ENCODE measurements at regions not wholly inside any gene's neighbourhood (a gene's known extent, or its start where the extent isn't known, plus 50 kb on each side); places are given as distances from the start of the nearest gene placed in this dataset.
"Not testable (repeated sequence)": the region's sequence is repeated elsewhere in the genome, so short reads cannot be mapped to it uniquely, and the experiment has no call there.

- DNase-seq (ENCODE audit: low read depth), result no peak
- in situ Hi-C loops (cut with HindIII; ENCODE audit: low pct_unique_long_range_greater_than_20kb, low sequenced_read_pairs), result no loop called here
These were observed 262.8 kb downstream of the PTH2R start for GRCh38 chr2:208669394-208669793.

- in situ Hi-C loops (cut with HindIII; ENCODE audit: low pct_unique_long_range_greater_than_20kb, low sequenced_read_pairs), result no loop called here
These were observed 264.7 kb downstream of the PTH2R start for GRCh38 chr2:208671284-208671683.

GRCh38 chr2:208671886-208672680, 265.5 kb downstream of the PTH2R start:
- in situ Hi-C loops (cut with HindIII; ENCODE audit: low pct_unique_long_range_greater_than_20kb, low sequenced_read_pairs), result no loop called here
- no peak for DNase-seq (ENCODE audit: low read depth)

More at GRCh38 chr2:208671284-208671683, 264.7 kb downstream of the PTH2R start:
- no peak for DNase-seq (ENCODE audit: low read depth)

GRCh38 chr2:208673631-208674030, 267.0 kb downstream of the PTH2R start:
- no peak for DNase-seq (ENCODE audit: low read depth)
- in situ Hi-C loops (cut with HindIII; ENCODE audit: low pct_unique_long_range_greater_than_20kb, low sequenced_read_pairs), result no loop called here

GRCh38 chr2:208674919-208675318, 268.3 kb downstream of the PTH2R start:
- no peak for DNase-seq (ENCODE audit: low read depth)
- in situ Hi-C loops (cut with HindIII; ENCODE audit: low pct_unique_long_range_greater_than_20kb, low sequenced_read_pairs), result no loop called here

- in situ Hi-C loops (cut with HindIII; ENCODE audit: low pct_unique_long_range_greater_than_20kb, low sequenced_read_pairs); DNase-seq (ENCODE audit: low read depth): not testable (repeated sequence)
These were observed 279.3 kb downstream of the PTH2R start for GRCh38 chr2:208685929-208686328.

- DNase-seq (ENCODE audit: low read depth), result peak; percentile 21
- in situ Hi-C loops (cut with HindIII; ENCODE audit: low pct_unique_long_range_greater_than_20kb, low sequenced_read_pairs), result no loop called here
These were observed 280.1 kb downstream of the PTH2R start for GRCh38 chr2:208686665-208687064.

- in situ Hi-C loops (cut with HindIII; ENCODE audit: low pct_unique_long_range_greater_than_20kb, low sequenced_read_pairs); DNase-seq (ENCODE audit: low read depth): not testable (repeated sequence)
These were observed 281.1 kb downstream of the PTH2R start for GRCh38 chr2:208687720-208688119.

GRCh38 chr2:208698114-208698513, 291.5 kb downstream of the PTH2R start:
- no peak for DNase-seq (ENCODE audit: low read depth)
- in situ Hi-C loops (cut with HindIII; ENCODE audit: low pct_unique_long_range_greater_than_20kb, low sequenced_read_pairs), result no loop called here

- in situ Hi-C loops (cut with HindIII; ENCODE audit: low pct_unique_long_range_greater_than_20kb, low sequenced_read_pairs), result no loop called here
- no peak for DNase-seq (ENCODE audit: low read depth)
These were observed 301.9 kb downstream of the PTH2R start for GRCh38 chr2:208708486-208708885.

GRCh38 chr2:208711598-208711997, 305.0 kb downstream of the PTH2R start:
- DNase-seq (ENCODE audit: low read depth), result no peak
- in situ Hi-C loops (cut with HindIII; ENCODE audit: low pct_unique_long_range_greater_than_20kb, low sequenced_read_pairs), result no loop called here

GRCh38 chr2:208713066-208713745, 306.6 kb downstream of the PTH2R start:
- in situ Hi-C loops (cut with HindIII; ENCODE audit: low pct_unique_long_range_greater_than_20kb, low sequenced_read_pairs), result no loop called here
- DNase-seq (ENCODE audit: low read depth), result no peak

GRCh38 chr2:208718828-208719227, 312.2 kb downstream of the PTH2R start:
- DNase-seq (ENCODE audit: low read depth), result no peak
- in situ Hi-C loops (cut with HindIII; ENCODE audit: low pct_unique_long_range_greater_than_20kb, low sequenced_read_pairs), result no loop called here

GRCh38 chr2:208722731-208723130, 316.1 kb downstream of the PTH2R start:
- in situ Hi-C loops (cut with HindIII; ENCODE audit: low pct_unique_long_range_greater_than_20kb, low sequenced_read_pairs), result no loop called here
- DNase-seq (ENCODE audit: low read depth), result no peak

- in situ Hi-C loops (cut with HindIII; ENCODE audit: low pct_unique_long_range_greater_than_20kb, low sequenced_read_pairs), result no loop called here
- DNase-seq (ENCODE audit: low read depth), result no peak
These were observed 318.7 kb downstream of the PTH2R start for GRCh38 chr2:208725280-208725679.

- in situ Hi-C loops (cut with HindIII; ENCODE audit: low pct_unique_long_range_greater_than_20kb, low sequenced_read_pairs), result no loop called here
- DNase-seq (ENCODE audit: low read depth), result no peak
These were observed 319.6 kb downstream of the PTH2R start for GRCh38 chr2:208726242-208726641.

- in situ Hi-C loops (cut with HindIII; ENCODE audit: low pct_unique_long_range_greater_than_20kb, low sequenced_read_pairs); DNase-seq (ENCODE audit: low read depth): not testable (repeated sequence)
These were observed 345.2 kb downstream of the PTH2R start for GRCh38 chr2:208751663-208752415.

- in situ Hi-C loops (cut with HindIII; ENCODE audit: low pct_unique_long_range_greater_than_20kb, low sequenced_read_pairs), result no loop called here
- no peak for DNase-seq (ENCODE audit: low read depth)
These were observed 350.8 kb downstream of the PTH2R start for GRCh38 chr2:208757364-208757763.

GRCh38 chr2:208773074-208773473, 366.5 kb downstream of the PTH2R start:
- in situ Hi-C loops (cut with HindIII; ENCODE audit: low pct_unique_long_range_greater_than_20kb, low sequenced_read_pairs); DNase-seq (ENCODE audit: low read depth): not testable (repeated sequence)
